HuH-7.5 (cell line): ENCODE measurements at regions not wholly inside any gene's neighbourhood (a gene's known extent, or its start where the extent isn't known, plus 50 kb on each side); places are given as distances from the start of the nearest gene placed in this dataset.
A peak's percentile ranks its signal among the peaks of the same experiment; 100 is the strongest.

Experiments
- DNase-seq: peaks from one replicate; pipeline ENCODE4 v3.0.0; 2011; ENCODE audit warnings: low spot score

- no peak for DNase-seq
Observed at GRCh38 chr15:75134748-75135147, 66.9 kb upstream of the C15orf39 start.

- no peak for DNase-seq
Observed at GRCh38 chr15:75136118-75136517, 65.6 kb upstream of the C15orf39 start.

GRCh38 chr15:75136758-75137157 is 64.9 kb upstream of the C15orf39 start:
- no peak for DNase-seq

DNA sequence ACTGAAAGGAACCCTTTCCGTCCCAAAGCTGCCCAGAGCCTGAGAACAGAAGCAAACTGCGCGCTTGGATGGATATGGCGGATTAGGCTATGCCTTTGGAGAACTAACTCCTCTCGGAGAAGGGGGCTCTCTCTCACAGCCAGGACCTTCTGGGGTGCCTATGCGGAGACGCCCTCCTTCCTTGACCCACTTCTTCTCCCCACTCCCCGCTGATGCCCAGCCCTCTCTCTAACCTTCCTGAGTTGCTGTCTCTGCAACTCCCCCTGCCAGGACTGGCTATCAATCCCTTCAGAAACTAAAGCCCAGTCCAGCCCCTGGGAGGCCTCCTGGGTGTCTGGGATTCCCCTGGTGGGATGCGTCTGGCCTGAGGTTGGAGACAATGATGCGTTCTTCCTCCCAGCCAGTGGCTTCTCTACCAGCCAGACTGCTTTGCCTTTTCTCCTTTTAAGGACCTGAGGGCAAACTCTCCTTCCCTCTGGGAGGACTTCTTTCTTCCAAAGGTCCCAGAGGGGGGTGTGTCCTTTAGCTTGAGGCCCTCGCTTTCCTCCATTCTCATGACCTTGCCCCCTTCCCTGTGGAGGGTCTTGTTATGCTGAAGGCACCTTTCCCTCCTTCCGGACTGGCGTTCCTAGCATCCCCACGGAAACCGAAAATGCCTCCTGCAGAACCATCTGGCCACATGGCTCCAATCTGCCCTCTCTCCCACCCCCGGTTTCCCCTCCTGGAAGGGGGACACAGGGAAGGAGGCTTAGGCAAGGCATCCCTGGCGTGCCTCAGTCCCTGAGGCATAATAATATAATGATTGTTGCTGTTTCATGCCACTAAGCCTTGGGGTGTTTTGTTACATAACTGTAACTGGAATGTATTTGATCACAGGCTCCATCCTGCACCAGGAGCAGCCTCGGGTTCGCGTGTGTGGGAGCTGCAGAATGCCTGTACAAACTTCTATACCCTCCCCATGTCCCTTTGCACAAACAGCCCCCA is 63.4 kb upstream of the C15orf39 start:
- no peak for DNase-seq

DNA sequence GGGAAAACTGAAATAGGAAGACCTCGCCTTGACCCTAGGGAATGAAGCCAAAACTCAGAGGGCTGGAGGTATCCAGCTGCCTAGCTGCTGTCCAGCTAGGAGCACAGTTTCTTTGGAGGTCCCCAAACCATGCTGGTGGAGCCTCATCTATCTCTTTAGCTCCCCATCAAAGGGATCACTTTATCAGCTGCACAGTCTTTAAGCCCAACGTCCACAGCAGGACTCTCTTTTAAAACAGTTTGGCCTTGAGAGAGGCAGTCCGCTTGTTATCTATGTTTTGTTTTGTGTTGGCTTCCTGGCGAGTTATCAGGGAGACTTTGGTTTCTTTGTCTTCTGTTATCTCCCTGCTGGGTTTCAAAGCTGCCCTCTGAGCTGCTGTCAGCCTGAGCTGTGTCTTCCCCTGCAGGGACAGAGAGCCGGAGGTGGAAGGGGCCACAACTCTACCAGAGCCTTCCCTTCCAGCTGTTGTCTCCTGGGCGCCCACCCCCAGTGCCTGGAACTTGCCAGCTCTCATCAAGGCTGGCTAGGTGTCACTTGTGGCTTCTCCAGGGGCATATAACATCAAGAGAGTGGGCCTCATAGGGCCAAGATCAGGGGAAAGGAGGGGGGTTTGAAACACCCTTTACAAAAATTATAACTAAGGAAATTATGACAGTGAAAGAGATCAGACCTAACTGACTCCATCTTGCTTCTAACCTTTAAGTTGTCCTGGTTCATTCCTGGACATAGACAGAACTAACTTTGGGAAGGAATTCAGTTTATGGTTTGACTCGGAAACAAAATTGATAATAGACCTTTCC is 61.4 kb upstream of the C15orf39 start:
- DNase-seq, result peak; percentile 73

DNA sequence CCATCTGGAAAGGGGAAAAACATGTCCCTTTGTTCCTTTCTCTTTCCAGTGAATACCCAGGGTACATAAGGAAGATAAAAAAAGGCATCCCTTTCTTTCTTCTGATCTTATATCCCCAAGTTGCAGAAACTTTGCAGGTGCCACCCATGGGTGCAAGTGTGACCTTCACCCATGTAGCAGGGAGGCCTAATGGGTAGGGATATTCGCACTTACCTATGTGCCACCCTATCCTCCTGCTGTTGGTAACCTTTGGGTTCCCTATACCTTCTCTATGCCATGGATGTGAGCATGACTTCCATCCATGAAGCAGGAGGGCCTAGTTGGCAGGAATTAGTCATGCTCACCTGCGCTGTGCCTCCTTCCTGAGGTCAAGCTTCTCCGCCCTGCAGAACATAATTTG is 59.2 kb upstream of the C15orf39 start:
- no peak for DNase-seq

DNA sequence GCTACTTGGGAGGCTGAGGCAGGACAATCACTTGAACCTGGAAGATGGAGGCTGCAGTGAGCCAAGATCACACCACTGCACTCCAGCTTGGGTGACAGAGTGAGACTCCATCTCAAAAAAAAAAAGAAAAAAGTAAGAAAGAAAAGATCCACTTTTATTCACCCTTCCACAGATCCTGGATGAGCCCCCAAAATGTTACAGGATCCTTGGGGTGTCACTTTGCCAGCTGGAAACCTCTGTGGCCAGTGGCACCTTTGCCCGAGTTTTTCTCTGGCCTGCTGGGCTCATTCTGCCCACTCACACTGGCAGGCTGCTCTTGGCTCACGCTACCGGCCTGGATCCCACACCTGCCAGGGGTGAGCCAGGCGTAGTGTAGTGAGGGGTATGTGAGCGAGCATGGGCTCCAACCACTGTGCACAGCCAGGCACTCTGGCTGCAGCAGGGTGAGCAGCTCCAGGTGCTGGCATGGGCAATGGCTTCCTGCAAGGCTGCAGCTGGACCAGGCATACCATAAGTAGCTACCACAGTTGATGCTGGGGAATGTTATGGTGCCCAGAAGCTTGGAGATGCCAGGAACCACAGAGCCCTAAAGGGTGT is 57.8 kb upstream of the C15orf39 start:
- no peak for DNase-seq

DNA sequence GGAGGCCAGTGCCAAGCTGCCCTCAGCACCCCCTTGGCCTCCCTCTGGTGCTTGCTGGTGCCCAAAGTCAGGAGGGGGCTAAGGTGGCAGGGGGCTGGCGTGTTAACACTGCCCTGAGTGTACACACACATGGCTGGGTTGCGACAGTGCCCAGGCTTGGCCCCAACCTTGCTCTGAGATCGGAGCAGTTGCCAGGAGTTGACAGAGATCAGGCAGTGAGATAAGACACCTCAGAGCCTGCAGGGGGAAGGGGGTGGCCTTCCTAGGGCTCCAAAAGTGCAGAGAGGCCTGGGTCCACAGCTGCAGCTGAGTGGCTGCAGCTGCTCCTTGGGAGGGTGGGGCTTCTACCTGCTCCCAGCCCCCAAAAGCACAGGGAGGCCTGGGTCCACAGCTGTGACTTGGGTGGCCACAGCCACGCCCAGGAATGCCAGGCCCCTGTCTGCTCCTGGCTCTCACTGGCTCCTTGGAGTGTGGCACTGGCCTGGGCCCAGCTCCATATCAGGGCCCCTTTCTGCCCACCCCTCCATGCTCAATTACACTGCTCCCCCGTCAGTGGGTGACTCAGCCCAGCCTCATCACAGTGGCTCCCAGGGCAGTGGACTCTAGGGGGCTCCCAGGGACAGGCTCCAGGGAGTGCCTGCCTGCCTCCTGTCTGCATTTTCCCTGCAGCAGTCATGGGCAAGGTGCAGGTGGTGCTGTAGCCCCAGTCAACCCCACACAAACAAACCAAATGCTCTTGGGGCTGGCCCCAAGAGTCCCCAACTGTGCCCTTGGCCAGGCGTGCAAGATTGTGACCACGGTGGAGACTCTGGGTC is 56.4 kb upstream of the C15orf39 start:
- DNase-seq, result no peak

DNA sequence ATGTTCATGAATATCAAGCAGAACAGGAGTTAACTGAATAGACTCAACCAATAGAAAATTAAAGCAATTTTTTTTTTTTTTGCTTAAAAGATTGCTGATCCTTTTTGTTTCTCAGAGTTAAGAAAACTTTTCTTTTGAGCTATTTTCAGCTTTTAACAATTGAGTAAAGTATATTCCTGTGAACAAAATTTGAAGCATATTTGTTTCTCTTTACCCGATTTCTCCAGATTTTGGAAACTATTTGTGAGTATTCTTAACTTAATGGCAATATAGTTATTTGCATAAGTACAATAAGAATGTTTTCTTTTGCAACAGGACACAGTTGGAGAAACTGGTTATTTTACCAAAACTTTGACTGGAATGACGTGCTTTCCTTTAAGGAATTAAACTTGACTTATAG is 53.4 kb upstream of the C15orf39 start:
- no peak for DNase-seq

DNA sequence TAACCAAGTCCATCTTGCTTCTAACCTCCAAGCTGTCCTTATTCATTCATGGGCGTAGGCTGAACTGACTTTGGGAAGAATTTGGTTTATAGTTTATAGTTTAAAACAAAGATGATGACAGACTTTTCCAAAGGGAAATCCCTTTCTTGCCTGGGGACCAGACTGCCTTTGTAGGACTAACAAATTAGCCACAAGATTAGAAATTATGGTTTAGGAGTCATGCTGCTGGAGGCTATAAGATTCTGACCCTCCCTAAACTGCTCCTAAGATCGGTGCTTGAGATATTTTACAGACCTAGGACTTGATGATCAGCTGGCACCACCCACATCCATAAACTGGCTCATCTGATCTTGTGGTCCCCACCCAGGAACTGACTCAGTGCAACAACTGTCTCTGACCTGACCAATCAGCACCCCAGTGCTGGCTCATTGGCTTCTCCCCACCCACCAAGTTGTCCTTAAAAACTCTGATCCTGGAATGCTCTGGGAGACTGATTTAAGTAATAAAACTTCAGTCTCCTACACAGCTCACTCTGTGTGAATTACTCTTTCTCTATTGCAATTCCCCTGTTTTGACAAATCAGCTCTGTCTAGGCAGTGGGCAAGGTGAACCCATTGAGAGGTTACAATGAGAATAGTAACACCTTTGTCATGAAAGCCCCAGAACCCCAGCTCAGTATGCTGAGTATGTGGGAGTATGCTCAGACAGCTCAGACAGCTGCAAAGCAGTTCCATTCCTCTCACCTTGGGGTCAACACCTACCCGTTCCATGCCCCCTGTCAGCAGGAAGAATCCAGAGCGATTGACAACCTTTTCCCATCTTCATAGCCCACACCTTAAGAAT is 51.6 kb upstream of the C15orf39 start:
- no peak for DNase-seq

GRCh38 chr15:75151214-75152128 is 50.2 kb upstream of the C15orf39 start:
- no peak for DNase-seq
